ENCODE measurements at regions not wholly inside any gene's neighbourhood (a gene's known extent, or its start where the extent isn't known, plus 50 kb on each side); places are given as distances from the start of the nearest gene placed in this dataset.

DNA sequence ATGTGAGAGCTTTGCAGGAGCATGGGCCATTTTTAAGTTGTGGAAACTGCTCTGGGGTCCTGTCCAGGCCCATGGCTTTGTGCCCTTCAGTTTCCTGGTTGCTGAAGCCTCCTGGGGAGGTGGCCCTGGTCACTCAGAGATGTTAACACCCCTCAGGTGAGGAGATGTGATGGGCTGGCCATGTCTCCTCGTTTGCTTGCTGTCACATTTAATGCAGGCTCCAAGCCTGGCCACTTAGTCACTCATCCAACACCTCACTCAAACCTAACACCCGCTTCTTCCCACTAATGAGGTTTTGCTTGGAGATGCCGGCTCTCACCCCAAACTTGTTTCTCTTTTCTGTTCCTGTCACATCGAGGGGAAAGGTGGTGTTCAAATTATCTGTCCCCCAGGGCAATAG is 192.7 kb downstream of the PTPRU start:
- ChIA-PET CTCF (no interaction called here), POLR2A (no interaction called here)
- peaks cover 2% of the 10 kb centered on the region for H3K27me3 Mint-ChIP-seq
- H3K4me3 Mint-ChIP-seq: no peak overlapping the region
- H3K9me3 Mint-ChIP-seq: peaks cover 2% of the 10 kb centered on the region
- H3K4me1 Mint-ChIP-seq: no peaks in the 10 kb centered on the region
- no peaks in the 10 kb centered on the region for H3K36me3 Mint-ChIP-seq (ENCODE audit: low read depth)
- no peak overlapping the region for H3K27ac Mint-ChIP-seq
- no peak for DNase-seq

- H3K36me3 Mint-ChIP-seq (ENCODE audit: low read depth): no peaks in the 10 kb centered on the region
- POLR2A ChIA-PET: no interaction called here
- H3K27me3 Mint-ChIP-seq: peaks cover 3% of the 10 kb centered on the region
- H3K9me3 Mint-ChIP-seq: peaks cover 2% of the 10 kb centered on the region
- no peak overlapping the region for H3K27ac Mint-ChIP-seq
- H3K4me1 Mint-ChIP-seq: no peaks in the 10 kb centered on the region
- DNase-seq: no peak
- no peak overlapping the region for H3K4me3 Mint-ChIP-seq
- CTCF ChIA-PET: no interaction called here
These were observed 191.9 kb downstream of the PTPRU start for GRCh38 chr1:29428280-29428615.

- POLR2A ChIA-PET: no interaction called here
- Mint-ChIP-seq H3K9me3 (peaks cover 2% of the 10 kb centered on the region), H3K36me3 (ENCODE audit: low read depth) (no peaks in the 10 kb centered on the region), H3K27ac (no peak overlapping the region), H3K4me3 (no peak overlapping the region), H3K27me3 (peaks cover 6% of the 10 kb centered on the region), H3K4me1 (no peaks in the 10 kb centered on the region)
- CTCF ChIA-PET: no interaction called here
- DNase-seq: no peak
These were observed 191.4 kb downstream of the PTPRU start for GRCh38 chr1:29427614-29428279.

DNA sequence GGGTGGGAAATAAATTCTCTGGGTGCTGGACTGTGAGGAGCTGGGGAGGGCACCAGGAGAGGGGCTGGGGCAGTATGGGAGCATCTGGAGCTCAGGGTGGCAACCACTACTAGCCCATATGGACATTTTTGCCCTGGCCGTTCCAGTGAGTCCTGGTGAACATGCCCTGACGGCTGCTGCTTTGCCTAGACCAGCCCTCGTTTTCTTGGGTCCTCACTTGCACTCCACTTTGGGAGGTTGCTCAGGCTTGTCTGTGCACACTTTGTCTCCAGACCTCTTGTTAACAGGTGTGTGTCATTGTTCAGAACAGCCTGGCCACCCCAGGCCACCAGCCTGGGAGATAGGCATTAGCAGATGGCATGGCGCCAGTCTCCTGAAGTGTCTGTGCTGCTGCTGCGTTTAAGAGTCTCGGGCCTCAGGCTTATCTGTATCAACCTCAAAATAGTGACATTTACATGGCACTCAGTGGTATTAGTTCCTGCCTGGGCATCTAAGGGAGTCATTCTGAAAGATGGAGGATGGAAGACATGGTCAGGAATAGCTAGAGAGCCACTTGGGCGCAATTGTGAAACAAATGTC is 190.5 kb downstream of the PTPRU start:
- Mint-ChIP-seq H3K4me3 (no peak overlapping the region), H3K27me3 (peaks cover 9% of the 10 kb centered on the region), H3K36me3 (ENCODE audit: low read depth) (no peaks in the 10 kb centered on the region), H3K9me3 (peaks cover 2% of the 10 kb centered on the region), H3K4me1 (no peaks in the 10 kb centered on the region), H3K27ac (no peak overlapping the region)
- POLR2A ChIA-PET: no interaction called here
- CTCF ChIA-PET: no interaction called here
- no peak for DNase-seq

GRCh38 chr1:29425631-29426030 is 189.3 kb downstream of the PTPRU start:
- Mint-ChIP-seq H3K27me3 (peaks cover 16% of the 10 kb centered on the region), H3K4me1 (no peaks in the 10 kb centered on the region), H3K4me3 (no peak overlapping the region), H3K9me3 (no peaks in the 10 kb centered on the region), H3K27ac (no peak overlapping the region), H3K36me3 (ENCODE audit: low read depth) (no peaks in the 10 kb centered on the region)
- ChIA-PET CTCF (no interaction called here), POLR2A (no interaction called here)
- DNase-seq: no peak

GRCh38 chr1:29424266-29424665 is 187.9 kb downstream of the PTPRU start:
- ChIA-PET POLR2A (no interaction called here), CTCF (no interaction called here)
- Mint-ChIP-seq H3K4me1 (no peaks in the 10 kb centered on the region), H3K4me3 (no peak overlapping the region), H3K27ac (no peak overlapping the region), H3K9me3 (no peaks in the 10 kb centered on the region), H3K36me3 (ENCODE audit: low read depth) (no peaks in the 10 kb centered on the region), H3K27me3 (peaks cover 19% of the 10 kb centered on the region)
- DNase-seq: no peak

DNA sequence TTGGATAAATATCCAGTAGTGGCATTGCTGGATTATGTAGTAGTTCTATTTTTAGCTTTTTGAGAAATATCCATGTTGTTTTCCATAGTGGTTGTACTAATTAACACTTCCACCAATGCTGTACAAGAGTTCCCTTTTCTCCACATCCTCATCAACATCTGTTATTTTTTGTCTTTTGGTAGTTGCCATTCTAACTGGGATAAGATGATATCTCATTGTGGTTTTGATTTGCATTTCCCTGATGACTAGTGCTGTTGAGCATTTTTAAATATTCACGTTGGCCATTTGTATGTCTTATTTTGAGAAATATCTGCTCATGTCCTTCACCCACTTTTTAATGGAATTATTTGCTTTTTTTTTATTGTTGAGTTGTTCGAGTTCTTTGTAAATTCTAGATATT is 183.9 kb downstream of the PTPRU start:
- Mint-ChIP-seq H3K27me3 (peaks cover 22% of the 10 kb centered on the region), H3K27ac (no peak overlapping the region), H3K4me1 (no peaks in the 10 kb centered on the region), H3K4me3 (no peak overlapping the region), H3K36me3 (ENCODE audit: low read depth) (no peaks in the 10 kb centered on the region), H3K9me3 (no peaks in the 10 kb centered on the region)
- ChIA-PET POLR2A (no interaction called here), CTCF (no interaction called here)
- DNase-seq: no peak

- no peak for DNase-seq
- ChIA-PET CTCF (no interaction called here), POLR2A (no interaction called here)
- no peaks in the 10 kb centered on the region for H3K36me3 Mint-ChIP-seq (ENCODE audit: low read depth)
- H3K9me3 Mint-ChIP-seq: no peaks in the 10 kb centered on the region
- peaks cover 18% of the 10 kb centered on the region for H3K27me3 Mint-ChIP-seq
- H3K4me3 Mint-ChIP-seq: no peak overlapping the region
- no peak overlapping the region for H3K27ac Mint-ChIP-seq
- no peaks in the 10 kb centered on the region for H3K4me1 Mint-ChIP-seq
These were observed 181.6 kb downstream of the PTPRU start for GRCh38 chr1:29417971-29418370.

DNA sequence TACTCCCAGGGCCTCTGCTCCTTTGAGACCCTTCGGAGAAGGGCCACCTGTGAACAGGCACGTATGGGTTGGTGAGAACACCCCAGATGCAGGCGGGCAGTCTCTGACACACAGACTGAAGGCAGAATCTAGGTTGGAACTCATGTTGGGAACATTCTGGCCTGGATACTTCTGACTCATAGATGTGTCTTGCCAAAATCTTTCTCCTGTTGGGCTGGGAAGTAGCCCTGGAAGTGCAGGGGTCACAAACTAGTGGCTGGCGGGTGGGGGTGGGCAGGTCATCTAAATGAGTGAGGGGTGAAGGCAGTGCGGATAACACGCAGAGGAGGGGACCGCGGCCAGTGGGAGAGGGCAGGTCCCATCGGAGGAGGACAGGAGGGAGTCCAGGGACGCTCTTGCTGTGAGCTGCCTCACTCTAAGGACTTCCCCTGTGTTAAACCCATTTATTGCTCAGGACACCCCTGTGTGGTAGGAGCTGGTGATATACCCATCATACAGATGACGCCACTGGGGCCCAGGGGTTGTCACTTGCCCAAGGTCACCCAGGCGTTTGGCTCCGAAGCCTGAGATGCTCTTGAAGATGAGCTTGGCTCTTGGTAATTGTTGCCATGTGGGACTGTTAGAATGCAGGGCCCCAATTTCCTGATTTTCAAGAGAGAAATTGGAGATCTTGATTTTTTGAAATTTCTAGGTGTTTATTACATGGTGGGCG is 181.0 kb downstream of the PTPRU start:
- Mint-ChIP-seq H3K9me3 (no peaks in the 10 kb centered on the region), H3K4me1 (no peaks in the 10 kb centered on the region), H3K27me3 (peaks cover 17% of the 10 kb centered on the region), H3K4me3 (no peak overlapping the region), H3K27ac (no peak overlapping the region), H3K36me3 (ENCODE audit: low read depth) (no peaks in the 10 kb centered on the region)
- CTCF ChIA-PET: no interaction called here
- DNase-seq: no peak
- POLR2A ChIA-PET: no interaction called here

DNA sequence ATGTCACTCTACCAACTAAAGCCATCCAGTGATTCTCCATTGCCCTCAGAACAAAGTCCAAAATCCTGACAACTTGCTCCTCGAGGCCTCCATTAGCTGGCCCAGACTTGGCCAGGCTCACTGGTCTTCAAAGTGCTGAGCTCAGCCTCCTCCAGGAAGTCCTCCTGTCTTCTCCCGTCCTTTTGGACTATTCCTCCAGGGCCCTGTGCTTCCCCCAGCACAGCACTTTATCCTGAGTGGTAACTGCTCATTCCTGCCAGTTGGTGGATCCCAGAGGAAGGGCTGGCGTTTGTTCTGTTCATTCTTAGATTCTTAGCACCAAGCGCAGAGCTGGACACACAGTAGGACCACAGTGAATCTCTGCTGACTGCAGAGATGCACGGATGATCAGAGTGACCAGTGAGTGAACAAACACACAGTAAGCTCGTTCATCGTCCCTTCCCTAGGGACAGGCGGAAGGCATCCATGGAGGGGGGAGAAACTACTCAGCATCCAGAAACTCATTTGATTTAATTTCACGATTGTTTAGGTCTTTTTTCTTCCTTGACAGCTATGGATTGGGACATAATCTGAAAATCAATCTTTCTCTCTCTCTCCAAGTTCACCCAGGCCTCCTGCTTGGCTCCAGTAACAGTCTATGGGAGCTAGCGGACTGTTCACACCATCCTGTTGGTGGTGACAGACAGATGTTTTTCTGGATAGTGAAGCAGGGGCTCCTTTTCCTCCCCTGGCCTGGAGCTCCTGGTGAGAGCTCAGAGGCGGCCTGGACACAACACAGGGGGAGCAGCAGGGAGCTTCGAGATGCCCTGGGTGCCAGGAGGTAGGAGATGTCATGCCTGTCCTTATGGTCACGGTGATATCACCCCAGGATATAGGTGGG is 180.2 kb downstream of the PTPRU start:
- Mint-ChIP-seq H3K36me3 (ENCODE audit: low read depth) (no peaks in the 10 kb centered on the region), H3K27ac (no peak overlapping the region), H3K9me3 (no peaks in the 10 kb centered on the region), H3K4me3 (no peak overlapping the region), H3K27me3 (peaks cover 11% of the 10 kb centered on the region), H3K4me1 (no peaks in the 10 kb centered on the region)
- no peak for DNase-seq
- CTCF ChIA-PET: no interaction called here
- POLR2A ChIA-PET: no interaction called here

DNA sequence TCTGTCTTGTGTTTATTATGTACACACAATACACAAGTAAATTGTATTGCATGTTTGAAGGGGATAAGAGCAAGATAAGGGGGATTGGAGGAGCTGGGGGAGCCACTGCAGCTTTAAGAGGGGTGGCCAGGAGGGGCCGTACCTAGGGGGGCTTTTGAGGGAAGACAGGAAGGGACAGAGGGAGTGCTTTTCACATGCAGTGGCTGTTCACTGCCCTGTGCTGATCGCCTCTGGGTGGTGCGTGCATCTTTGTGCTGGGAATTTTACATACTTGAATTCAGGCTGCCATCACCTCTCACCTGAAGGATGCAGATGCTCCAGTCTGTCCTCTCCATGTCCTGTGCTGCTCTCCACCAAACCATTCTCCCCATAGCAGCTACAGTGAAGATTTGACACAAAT is 179.5 kb downstream of the PTPRU start:
- no peaks in the 10 kb centered on the region for H3K36me3 Mint-ChIP-seq (ENCODE audit: low read depth)
- no peak overlapping the region for H3K27ac Mint-ChIP-seq
- POLR2A ChIA-PET: no interaction called here
- H3K4me1 Mint-ChIP-seq: no peaks in the 10 kb centered on the region
- no peak for DNase-seq
- H3K27me3 Mint-ChIP-seq: peaks cover 7% of the 10 kb centered on the region
- CTCF ChIA-PET: no interaction called here
- H3K9me3 Mint-ChIP-seq: no peaks in the 10 kb centered on the region
- H3K4me3 Mint-ChIP-seq: no peak overlapping the region

GRCh38 chr1:29415156-29415830 is 179.0 kb downstream of the PTPRU start:
- H3K36me3 Mint-ChIP-seq (ENCODE audit: low read depth): no peaks in the 10 kb centered on the region
- POLR2A ChIA-PET: no interaction called here
- H3K4me1 Mint-ChIP-seq: no peaks in the 10 kb centered on the region
- H3K9me3 Mint-ChIP-seq: no peaks in the 10 kb centered on the region
- no peak overlapping the region for H3K27ac Mint-ChIP-seq
- peaks cover 6% of the 10 kb centered on the region for H3K27me3 Mint-ChIP-seq
- CTCF ChIA-PET: interaction anchor here (0.7 kb wide), 1 partner anchor 790 kb away, joined by 3 read pairs; no protein-coding TSS in a partner anchor
- DNase-seq: no peak
- no peak overlapping the region for H3K4me3 Mint-ChIP-seq

GRCh38 chr1:29414086-29414485 is 177.8 kb downstream of the PTPRU start:
- H3K9me3 Mint-ChIP-seq: no peaks in the 10 kb centered on the region
- no peaks in the 10 kb centered on the region for H3K36me3 Mint-ChIP-seq (ENCODE audit: low read depth)
- H3K4me1 Mint-ChIP-seq: no peaks in the 10 kb centered on the region
- no peak for DNase-seq
- H3K27ac Mint-ChIP-seq: no peak overlapping the region
- H3K27me3 Mint-ChIP-seq: peaks cover 3% of the 10 kb centered on the region
- H3K4me3 Mint-ChIP-seq: no peak overlapping the region
- ChIA-PET CTCF (no interaction called here), POLR2A (no interaction called here)
